Left kidney (tissue), 1 donor: ENCODE measurements at regions not wholly inside any gene's neighbourhood (a gene's known extent, or its start where the extent isn't known, plus 50 kb on each side); places are given as distances from the start of the nearest gene placed in this dataset.
A peak's percentile ranks its signal among the peaks of the same experiment; 100 is the strongest.

ENCODE experiments used
- DNase-seq: peaks from one replicate; pipeline ENCODE4 v3.0.0-alpha.2; 2013

DNA sequence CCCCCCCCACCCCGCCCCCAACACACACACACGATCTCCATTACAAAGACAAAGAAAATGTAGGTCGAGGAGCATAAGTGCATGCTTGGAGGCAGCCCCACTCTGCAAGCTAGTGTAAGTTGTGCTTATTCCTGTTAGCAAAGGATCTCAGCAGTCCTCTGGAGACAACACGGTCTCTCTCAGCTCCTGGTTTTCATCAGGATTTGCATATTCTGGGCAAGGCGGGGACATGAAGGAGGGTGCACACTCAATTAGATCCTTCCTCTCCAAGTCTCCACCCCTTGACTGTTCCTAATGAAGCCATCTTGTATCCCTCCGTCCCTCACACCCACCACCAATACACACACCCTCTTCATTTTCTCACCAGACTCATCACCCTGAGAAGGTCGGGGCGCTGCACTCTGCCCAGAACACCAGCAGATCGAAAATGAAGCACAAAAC is 63.8 kb downstream of the MRPL46 start:
- DNase-seq = no peak

- DNase-seq = no peak
Measured at GRCh38 chr15:88401996-88402656, 65.1 kb downstream of the MRPL46 start.

DNA sequence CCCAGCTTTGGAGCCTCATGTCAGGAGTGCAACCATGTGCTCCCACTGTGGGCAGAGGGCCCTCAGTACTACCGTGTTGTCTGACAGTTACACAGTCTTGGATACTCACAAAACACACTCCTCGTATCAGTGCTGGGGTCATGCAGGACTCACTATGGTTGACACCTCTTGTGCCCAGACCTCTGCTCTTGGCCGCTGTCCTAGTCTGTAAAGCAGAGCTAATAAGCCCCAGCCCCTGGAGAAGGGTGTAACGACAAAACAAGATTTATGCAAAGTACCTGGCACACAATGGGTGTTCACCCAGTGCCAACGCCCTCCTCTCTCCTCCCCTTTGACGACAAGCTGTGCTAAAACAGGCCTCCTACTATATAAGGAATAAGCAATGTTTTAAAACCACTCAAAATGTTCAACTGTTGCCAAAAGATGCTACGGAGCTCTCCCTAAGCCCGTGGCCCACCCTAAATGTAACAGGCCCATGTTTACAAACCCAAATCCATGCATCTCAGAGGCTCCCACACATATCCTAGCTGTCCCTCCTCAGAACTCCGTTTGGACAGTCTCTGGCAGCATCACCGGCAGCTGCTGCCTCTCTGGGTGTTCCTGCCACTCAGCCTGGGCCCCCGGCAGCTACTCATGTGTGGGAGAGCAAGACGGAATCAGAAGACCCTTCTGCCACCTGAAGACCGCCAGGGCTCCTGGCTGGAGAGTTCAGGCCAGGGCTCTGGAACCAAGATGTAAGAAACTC is 65.8 kb downstream of the MRPL46 start:
- DNase-seq = no peak

- DNase-seq = no peak
Measured at GRCh38 chr15:88400591-88401250, 66.5 kb downstream of the MRPL46 start.

DNA sequence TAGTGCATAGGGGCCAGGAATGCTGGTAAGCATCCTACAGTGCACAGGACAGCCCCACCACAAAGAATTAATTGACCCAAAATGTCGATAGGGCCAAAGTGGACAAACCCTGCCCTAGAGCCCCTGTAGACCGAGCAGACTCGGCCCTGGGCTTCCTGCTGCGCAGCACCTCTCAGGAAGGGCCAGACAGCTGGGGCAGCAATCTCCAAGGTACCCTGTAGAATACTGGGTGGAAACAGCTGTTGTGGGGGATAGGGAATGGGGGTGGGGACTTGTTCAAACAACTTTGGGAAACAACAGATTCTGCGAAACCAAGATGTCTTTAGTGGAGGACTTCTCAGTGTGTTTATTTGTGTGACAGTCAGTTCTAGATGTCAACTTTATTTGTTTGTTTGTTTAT is 67.1 kb downstream of the MRPL46 start:
- no peak for DNase-seq

DNA sequence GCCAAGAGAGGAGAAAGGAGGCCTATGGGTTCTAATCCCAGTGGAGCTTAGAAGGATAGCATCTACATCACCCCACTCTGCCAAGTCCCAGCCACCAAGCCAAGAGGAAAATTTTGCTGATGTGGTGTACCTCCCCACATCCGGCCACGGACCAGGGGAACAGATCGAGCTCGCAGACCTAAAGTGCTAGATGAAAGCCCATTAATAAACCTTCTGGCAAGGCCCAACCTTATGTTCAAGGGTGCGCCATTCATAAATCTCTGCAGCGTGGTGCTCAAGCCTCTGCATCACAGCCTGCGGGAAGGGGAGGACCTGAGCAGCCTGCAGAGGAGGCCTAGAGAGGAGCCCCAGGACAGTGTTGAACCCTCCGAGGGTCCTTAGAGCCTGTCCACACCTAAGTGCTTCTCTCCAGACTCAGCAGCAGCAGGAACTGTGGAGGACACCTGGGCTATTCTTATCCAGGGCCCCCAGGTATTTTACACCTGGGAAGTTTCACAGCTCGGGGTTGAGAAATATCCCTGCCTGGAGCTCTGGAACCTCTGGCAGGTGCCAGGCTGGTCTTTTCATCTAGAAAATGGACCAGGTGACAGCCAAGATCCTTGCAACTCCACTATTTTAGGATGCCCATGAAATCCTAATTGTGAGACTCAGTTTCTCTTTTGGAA is 68.0 kb downstream of the MRPL46 start:
- no peak for DNase-seq

DNA sequence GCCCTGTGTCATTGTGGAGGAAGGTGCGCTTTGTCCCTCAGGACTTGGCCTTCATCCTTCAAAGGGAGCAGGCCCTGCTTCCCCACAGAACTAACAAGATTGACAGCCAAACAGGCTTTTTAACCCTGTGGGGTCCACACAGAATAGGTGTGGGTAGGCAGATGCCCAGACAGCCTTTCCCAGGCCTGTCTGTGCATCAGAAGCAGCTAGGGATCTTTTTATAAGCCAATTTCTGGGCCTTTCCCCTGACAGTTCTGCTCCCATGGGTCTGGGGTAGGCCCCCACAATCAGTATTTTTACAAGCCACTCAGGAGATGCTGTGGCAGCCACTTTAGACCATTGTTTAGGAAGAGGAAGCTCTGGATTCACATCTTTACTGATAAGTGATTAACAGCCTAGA is 69.2 kb downstream of the MRPL46 start:
- no peak for DNase-seq

DNA sequence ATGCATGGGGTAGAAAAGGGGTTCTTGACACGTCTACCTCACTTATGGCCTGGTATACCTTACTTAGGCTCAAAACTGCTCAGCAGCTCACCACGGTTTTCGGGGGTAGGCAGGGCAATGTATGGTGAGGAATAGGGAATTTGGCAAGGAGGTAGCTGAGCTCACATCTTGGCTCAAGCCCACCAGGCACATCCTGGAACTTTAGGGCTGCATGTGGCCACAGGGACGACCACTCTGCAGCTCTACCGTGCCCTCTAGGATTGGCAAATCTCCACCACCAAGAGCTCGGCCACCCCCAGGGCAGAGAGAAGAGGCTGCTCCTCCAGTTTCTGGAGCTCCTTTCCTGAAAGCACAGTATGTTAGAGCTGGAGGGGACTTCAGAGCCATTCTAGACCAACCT is 69.7 kb downstream of the MRPL46 start:
- no peak for DNase-seq

- peak; percentile 10 for DNase-seq
Measured at GRCh38 chr15:88395872-88396781, 71.1 kb downstream of the MRPL46 start.

DNA sequence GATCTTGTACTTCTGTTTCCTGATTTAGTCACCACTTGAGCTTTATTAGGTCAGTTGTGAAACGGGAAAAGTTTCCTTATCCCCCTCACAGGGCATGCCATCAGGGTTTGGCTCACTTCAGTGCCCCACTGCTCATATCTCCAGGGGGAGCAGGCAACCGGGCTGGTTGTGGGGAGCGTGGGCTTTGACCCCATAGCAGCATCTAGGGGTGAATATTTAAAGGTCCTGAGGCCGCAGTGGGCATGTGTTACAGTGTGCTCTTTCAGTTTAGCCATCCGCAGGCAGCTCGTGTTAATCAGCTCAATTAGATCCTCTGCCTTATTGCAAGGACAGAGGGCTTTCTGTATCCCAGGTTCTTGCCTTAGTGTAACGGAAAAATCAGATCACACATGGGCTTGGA is 71.9 kb downstream of the MRPL46 start:
- no peak for DNase-seq

DNA sequence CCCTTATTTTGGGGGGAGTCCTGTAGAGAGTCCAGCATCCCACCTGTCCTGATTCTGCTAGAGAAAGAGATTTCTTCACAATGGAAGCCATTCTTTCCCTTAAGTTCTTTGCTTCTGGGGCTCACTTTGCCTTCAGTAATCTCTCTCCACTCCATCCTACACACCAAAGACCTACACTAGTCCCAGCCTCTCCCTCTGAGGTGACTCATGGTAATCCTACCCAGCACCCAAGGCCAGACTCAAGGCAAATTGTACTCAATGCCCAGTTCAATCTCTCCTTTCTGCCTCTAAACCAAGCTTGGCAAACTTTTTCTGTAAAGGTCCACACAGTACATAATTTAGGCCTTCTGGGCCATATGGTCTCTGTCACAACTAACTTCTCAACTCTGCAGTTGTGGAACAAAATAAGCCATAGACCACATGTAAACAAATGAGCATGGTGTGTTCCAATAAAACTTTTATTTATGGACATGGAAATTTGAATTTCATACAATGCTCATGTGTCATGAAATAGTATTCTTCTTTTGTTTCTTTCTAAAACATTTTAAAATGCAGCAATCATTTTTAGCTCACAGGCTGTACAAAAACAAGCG is 72.5 kb downstream of the MRPL46 start:
- DNase-seq = peak; percentile 31

GRCh38 chr15:88393719-88394519 is 73.3 kb downstream of the MRPL46 start:
- no peak for DNase-seq

GRCh38 chr15:88391700-88392099 is 75.5 kb downstream of the MRPL46 start:
- DNase-seq = no peak

DNA sequence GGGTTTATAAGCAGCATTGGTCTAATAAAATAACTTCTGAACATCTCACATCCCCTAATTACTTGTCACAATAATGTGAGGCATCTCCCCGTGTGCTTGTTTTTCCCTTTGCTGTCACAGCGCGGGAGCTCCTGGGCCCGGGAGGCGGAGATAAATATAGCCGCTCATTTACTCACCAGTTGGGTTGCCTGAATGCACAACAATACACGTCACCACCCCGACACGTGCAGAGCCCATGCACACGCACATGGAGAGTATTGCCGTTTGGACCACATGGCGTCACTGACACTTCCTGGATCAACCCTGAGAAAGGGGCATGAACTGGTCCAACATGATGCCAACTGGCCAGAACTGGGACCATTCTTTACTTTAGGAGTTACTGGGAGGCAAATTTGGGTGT is 76.2 kb downstream of the MRPL46 start:
- DNase-seq = no peak

- DNase-seq = no peak
Measured at GRCh38 chr15:88390164-88390901, 76.9 kb downstream of the MRPL46 start.

DNA sequence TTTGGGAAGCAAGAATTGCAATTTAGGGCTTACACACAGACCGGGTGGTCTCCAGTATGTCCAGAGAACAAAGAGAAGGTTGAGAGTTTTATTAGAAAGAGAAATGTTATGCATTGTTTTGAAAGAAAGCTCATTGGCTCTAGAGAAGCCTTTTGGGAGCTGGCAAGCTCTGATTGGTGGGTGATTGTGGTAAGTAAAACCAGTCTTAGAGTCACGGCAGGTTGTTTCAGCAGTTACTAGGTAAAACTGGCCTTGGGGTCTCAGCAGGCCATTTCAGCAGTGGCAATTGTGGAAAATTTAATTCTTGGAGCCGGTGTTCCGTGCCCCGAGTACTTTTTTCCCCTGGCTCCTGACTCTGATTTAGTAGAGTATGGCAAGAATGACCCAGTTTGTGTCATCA is 78.1 kb downstream of the MRPL46 start:
- no peak for DNase-seq

DNA sequence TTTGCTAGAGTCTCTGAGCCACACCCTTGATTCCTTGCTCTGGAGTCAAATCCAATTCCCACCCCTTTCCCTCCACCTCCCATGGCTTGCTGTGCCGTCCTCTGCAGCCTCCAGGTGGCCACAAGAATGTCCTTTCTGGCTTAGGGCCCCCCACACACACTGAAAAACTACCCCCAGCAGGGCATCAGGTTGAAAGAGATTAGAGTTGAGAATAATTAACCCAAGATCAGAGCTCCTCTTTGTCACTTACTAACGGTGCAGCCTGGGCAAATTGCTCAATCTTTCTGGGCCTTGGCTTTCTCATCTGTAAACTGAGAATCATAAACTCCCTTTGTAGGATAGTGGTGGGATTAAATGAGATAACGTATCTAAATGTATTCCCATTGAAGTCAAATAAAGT is 78.5 kb downstream of the MRPL46 start:
- no peak for DNase-seq

- DNase-seq = no peak
Measured at GRCh38 chr15:88385078-88385700, 82.0 kb downstream of the MRPL46 start.

- no peak for DNase-seq
Measured at GRCh38 chr15:88383354-88383753, 83.8 kb downstream of the MRPL46 start.
